IMR-90 (cell line): ENCODE measurements at regions not wholly inside any gene's neighbourhood (a gene's known extent, or its start where the extent isn't known, plus 50 kb on each side); places are given as distances from the start of the nearest gene placed in this dataset.
A peak's percentile ranks its signal among the peaks of the same experiment; 100 is the strongest.

Source experiments
- ATAC-seq: fragments of 200-7000 bp; cut with Tn5 transposase; 2 replicates; pipeline ENCODE4 v1.9.1; 2020; ENCODE audit warnings: low read depth, mild to moderate bottlenecking, moderate library complexity
- BruUV-seq: library from RNA; stranded (reverse); fragments of 400-500 nt; replicated peaks from 2 replicates; lab custom pipeline; 2021; lab: Mats Ljungman, UMichigan
- CTCF ChIA-PET: fragments of 300-600 bp; formaldehyde crosslinking; extraction: SDS; loops from one replicate; lab custom pipeline; 2021; ENCODE audit warnings: antibody characterized with exemption; lab: Yijun Ruan, JAX
- POLR2A ChIA-PET: fragments of 300-600 bp; sonication (Branson Sonifier 250); formaldehyde crosslinking; loops from one replicate; lab custom pipeline; 2022; ENCODE audit warnings: antibody characterized with exemption; ENCODE audit not compliant: unreplicated experiment; lab: Charles Lee
- DNase-seq: peaks from one replicate; pipeline ENCODE4 v3.0.0; 2013
- H2AFZ ChIP-seq: replicated peaks from 2 replicates; pipeline ENCODE3; 2013; ENCODE audit warnings: low read length, mild to moderate bottlenecking; ENCODE audit not compliant: poor library complexity
- H2AK5ac ChIP-seq: 2 replicates; pipeline ENCODE4 v1.6.1; 2013; ENCODE audit warnings: low read depth, low read length, inconsistent platforms
- H2AK9ac ChIP-seq: replicated peaks from 2 replicates; pipeline ENCODE3; 2013; ENCODE audit warnings: mild to moderate bottlenecking, low read depth, low read length, moderate library complexity; ENCODE audit not compliant: poor library complexity
- H2BK120ac ChIP-seq: 2 replicates; pipeline ENCODE4 v1.6.1; 2013; ENCODE audit warnings: low read depth, low read length, inconsistent platforms
- H2BK15ac ChIP-seq: 3 replicates; pipeline ENCODE4 v1.6.1; 2013; ENCODE audit warnings: low read depth, low read length, inconsistent platforms
- H2BK20ac ChIP-seq: 2 replicates; pipeline ENCODE4 v1.6.1; 2013; ENCODE audit warnings: low read depth, mild to moderate bottlenecking, inconsistent platforms, low read length, moderate library complexity
- H2BK5ac ChIP-seq: 2 replicates; pipeline ENCODE4 v1.6.1; 2013; ENCODE audit warnings: mild to moderate bottlenecking, low read depth, low read length, inconsistent platforms; ENCODE audit not compliant: poor library complexity, severe bottlenecking
- H3K14ac ChIP-seq: replicated peaks from 2 replicates; pipeline ENCODE4 v1.6.1; 2013; ENCODE audit warnings: low read depth, low read length, inconsistent platforms
- H3K18ac ChIP-seq: 2 replicates; pipeline ENCODE4 v1.6.1; 2013; ENCODE audit warnings: low read depth, low read length, control low read depth
- H3K23ac ChIP-seq: 2 replicates; pipeline ENCODE4 v1.6.1; 2013; ENCODE audit warnings: low read depth, low read length, inconsistent platforms
- H3K27ac ChIP-seq: 2 replicates; pipeline ENCODE4 v1.5.1; 2013; ENCODE audit warnings: mild to moderate bottlenecking, control low read depth, low read length; ENCODE audit not compliant: insufficient read depth
- H3K27me3 ChIP-seq: 2 replicates; pipeline ENCODE4 v1.6.1; 2013; ENCODE audit warnings: low read length; ENCODE audit not compliant: control insufficient read depth, insufficient read depth
- H3K36me3 ChIP-seq: 2 replicates; pipeline ENCODE4 v1.6.1; 2013; ENCODE audit warnings: low read length, mixed read lengths; ENCODE audit not compliant: control insufficient read depth, insufficient read depth
- H3K4ac ChIP-seq: 2 replicates; pipeline ENCODE4 v1.6.1; 2013; ENCODE audit warnings: low read depth, low read length, inconsistent platforms
- H3K4me1 ChIP-seq: 2 replicates; pipeline ENCODE4 v1.6.1; 2013; ENCODE audit warnings: low read length, mixed read lengths; ENCODE audit not compliant: control insufficient read depth, insufficient read depth
- H3K4me2 ChIP-seq: 2 replicates; pipeline ENCODE4 v1.6.1; 2013; ENCODE audit warnings: low read depth, mild to moderate bottlenecking, control low read depth, low read length, moderate library complexity
- H3K4me3 ChIP-seq: 2 replicates; pipeline ENCODE4 v1.5.1; 2013; ENCODE audit warnings: low read depth, mild to moderate bottlenecking, control low read depth, low read length, moderate library complexity; ENCODE audit not compliant: insufficient read depth
- H3K56ac ChIP-seq: 2 replicates; pipeline ENCODE4 v1.6.1; 2013; ENCODE audit warnings: low read length, inconsistent platforms; ENCODE audit not compliant: insufficient read depth; ENCODE audit errors: extremely low read depth
- H3K79me1 ChIP-seq, 2 experiments: 2 replicates each; pipeline ENCODE4 v1.6.1; 2013; ENCODE audit warnings: low read length in 2 of 2, inconsistent platforms in 1 of 2, low read depth in 1 of 2
- H3K9ac ChIP-seq: 2 replicates; pipeline ENCODE4 v1.6.1; 2013; ENCODE audit warnings: low read depth, low read length, control low read depth
- H3K9me1 ChIP-seq: 2 replicates; pipeline ENCODE4 v1.6.1; 2013; ENCODE audit warnings: low read length, inconsistent platforms; ENCODE audit not compliant: insufficient read depth
- H3K9me3 ChIP-seq: 2 replicates; pipeline ENCODE4 v1.6.1; 2013; ENCODE audit warnings: low read length; ENCODE audit not compliant: control insufficient read depth, insufficient read depth
- H4K20me1 ChIP-seq: 2 replicates; pipeline ENCODE4 v1.6.1; 2013; ENCODE audit warnings: low read length, inconsistent platforms; ENCODE audit not compliant: insufficient read depth
- H4K5ac ChIP-seq: 2 replicates; pipeline ENCODE4 v1.6.1; 2013; ENCODE audit warnings: mild to moderate bottlenecking, low read depth, low read length, control low read depth
- H4K8ac ChIP-seq, 2 experiments: 2 replicates each; pipeline ENCODE4 v1.6.1; 2013; ENCODE audit warnings: low read depth in 2 of 2, low read length in 2 of 2, control low read depth in 1 of 2, inconsistent platforms in 1 of 2
- H4K91ac ChIP-seq: 2 replicates; pipeline ENCODE4 v1.6.1; 2013; ENCODE audit warnings: low read depth, low read length, inconsistent platforms; ENCODE audit not compliant: insufficient read depth
- CEBPB ChIP-seq: IDR thresholded peaks from 2 replicates; pipeline ENCODE4 v1.6.1; 2012; ENCODE audit warnings: low read depth, low read length, improper control_type of control experiment
- MAFK ChIP-seq: IDR thresholded peaks from 2 replicates; pipeline ENCODE4 v1.6.1; 2012; ENCODE audit warnings: low read depth, low read length, improper control_type of control experiment
- WGBS, 2 experiments: methylation state at CpG; one replicate each; pipeline versions ENCODE4 v1.1.5 to v1.1.7; 2013; ENCODE audit warnings: missing lambda C conversion rate in 2 of 2; ENCODE audit not compliant: insufficient read length in 1 of 2; ENCODE audit errors: extremely low coverage in 2 of 2; 5-methylcytosine and 5-hydroxymethylcytosine counted together
- dilution Hi-C: fragments of 300-500 bp; cut with HindIII; formaldehyde crosslinking; loops from one replicate; pipeline ENCODE4 v1.14.3; 2018; ENCODE audit warnings: low sequenced_read_pairs; ENCODE audit not compliant: unreplicated experiment
- in situ Hi-C: fragments of 300-500 bp; cut with MboI; formaldehyde crosslinking; loops from 3 replicates; pipeline ENCODE4 v1.14.3; 2019; ENCODE audit warnings: low sequenced_read_pairs, inconsistent platforms, mixed read lengths
- intact Hi-C: fragments of 100-400 bp; cut with micrococcal nuclease; formaldehyde crosslinking; loops from 2 replicates; pipeline ENCODE4 v1.10.0; 2022

DNA sequence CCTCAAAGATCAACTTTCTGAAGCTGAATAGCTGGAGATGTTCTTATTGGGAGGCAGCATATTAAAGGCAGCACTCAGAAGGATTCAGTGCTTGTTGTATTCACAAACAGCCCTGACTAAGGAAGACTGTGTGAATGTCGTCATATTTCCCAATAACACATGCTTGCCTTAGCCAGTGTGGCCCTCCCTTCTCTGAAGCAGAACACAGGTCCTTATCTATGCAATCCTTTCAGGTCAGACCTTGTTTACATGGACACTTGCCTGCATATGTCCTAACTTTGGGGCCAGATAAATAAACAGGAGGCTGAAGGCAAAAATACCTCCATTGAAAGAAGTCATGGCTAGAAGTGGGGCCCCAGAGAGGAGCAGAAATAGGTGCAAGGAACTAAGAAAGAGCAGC is 97.2 kb downstream of the SLC4A3 start:
- ChIA-PET CTCF (interaction anchor here (1.5 kb wide), 1 partner anchor 11 kb away, joined by 3 read pairs; no protein-coding TSS in a partner anchor), POLR2A (no interaction called here)
- H3K79me1 ChIP-seq, result no peaks in the 10 kb centered on the region
- no peak overlapping the region for H2AK9ac ChIP-seq
- H3K4me1 ChIP-seq, result no peaks in the 10 kb centered on the region
- no peak overlapping the region for H3K18ac ChIP-seq
- no peak overlapping the region for H2BK20ac ChIP-seq
- H3K56ac ChIP-seq, result no peak overlapping the region
- WGBS, 2 experiments, result no CpG with 5 or more reads among the region's 1 CpG
- no peak overlapping the region for H4K5ac ChIP-seq
- no peak overlapping the region for H2AK5ac ChIP-seq
- no peaks in the 10 kb centered on the region for H4K20me1 ChIP-seq
- no peak overlapping the region for H2BK120ac ChIP-seq
- intact Hi-C loops (no loop called here), dilution Hi-C loops (no loop called here), in situ Hi-C loops (loop anchor here (5.0 kb wide), 1 partner anchor 1848 kb away; the partner anchor contains the start of gene EPHA4)
- no TSS peak for BruUV-seq
- H3K9me3 ChIP-seq, result no peaks in the 10 kb centered on the region
- no peak overlapping the region for H3K23ac ChIP-seq
- no peaks in the 10 kb centered on the region for H3K27me3 ChIP-seq
- TF ChIP-seq CEBPB (peak; percentile 71), MAFK (no peak)
- no peaks in the 10 kb centered on the region for H3K36me3 ChIP-seq
- ATAC-seq (peak; percentile 89), DNase-seq (peak; percentile 73)
- no peak overlapping the region for H4K8ac ChIP-seq
- no peaks in the 10 kb centered on the region for H3K9me1 ChIP-seq
- H3K4me3 ChIP-seq, result no peak overlapping the region
- H3K27ac ChIP-seq, result no peak overlapping the region
- no peak overlapping the region for H2BK15ac ChIP-seq
- no peak overlapping the region for H2AFZ ChIP-seq
- H4K91ac ChIP-seq, result no peak overlapping the region
- H3K4me2 ChIP-seq, result peak overlapping the region; percentile 61; the same call in 1 of the 2 replicates
- no peak overlapping the region for H2BK5ac ChIP-seq
- H3K14ac ChIP-seq, result no peak overlapping the region
- no peak overlapping the region for H3K4ac ChIP-seq
- no peak overlapping the region for H3K9ac ChIP-seq
